H9 (cell line): ENCODE measurements at regions not wholly inside any gene's neighbourhood (a gene's known extent, or its start where the extent isn't known, plus 50 kb on each side); places are given as distances from the start of the nearest gene placed in this dataset.

Source experiments
- DNase-seq: peaks from one replicate; pipeline ENCODE4 v3.0.0-alpha.2; 2017
- H2AFZ ChIP-seq: one replicate; pipeline ENCODE4 v1.6.1; 2013; ENCODE audit warnings: mild to moderate bottlenecking, low read length, control low read depth, moderate library complexity
- H2AK5ac ChIP-seq: 2 replicates; pipeline ENCODE4 v1.6.1; 2013; ENCODE audit warnings: low read length, control low read depth, mixed read lengths; ENCODE audit not compliant: insufficient read length
- H2BK120ac ChIP-seq: one replicate; pipeline ENCODE4 v1.6.1; 2013; ENCODE audit warnings: low read depth, mild to moderate bottlenecking, low read length, control low read depth, inconsistent platforms; ENCODE audit not compliant: poor library complexity, severe bottlenecking
- H2BK12ac ChIP-seq: 2 replicates; pipeline ENCODE4 v1.6.1; 2013; ENCODE audit warnings: low read length, control low read depth, mixed read lengths, low read depth; ENCODE audit not compliant: insufficient read length
- H2BK15ac ChIP-seq: 2 replicates; pipeline ENCODE4 v1.6.1; 2013; ENCODE audit warnings: low read depth, low read length, control low read depth
- H2BK20ac ChIP-seq: one replicate; pipeline ENCODE4 v1.6.1; 2013; ENCODE audit warnings: low read depth, mild to moderate bottlenecking, low read length, control low read depth, inconsistent platforms; ENCODE audit not compliant: poor library complexity, severe bottlenecking
- H2BK5ac ChIP-seq: 2 replicates; pipeline ENCODE4 v1.6.1; 2013; ENCODE audit warnings: low read length, control low read depth, mixed read lengths; ENCODE audit not compliant: insufficient read length
- H3K14ac ChIP-seq: 2 replicates; pipeline ENCODE4 v1.6.1; 2013; ENCODE audit warnings: low read length, control low read depth; ENCODE audit not compliant: insufficient read depth
- H3K18ac ChIP-seq: 2 replicates; pipeline ENCODE4 v1.6.1; 2013; ENCODE audit warnings: low read depth, mild to moderate bottlenecking, mixed read lengths, low read length, control low read depth; ENCODE audit not compliant: insufficient read length
- H3K23ac ChIP-seq: 2 replicates; pipeline ENCODE4 v1.6.1; 2013; ENCODE audit warnings: low read length, control low read depth, mixed read lengths, low read depth; ENCODE audit not compliant: insufficient read length
- H3K23me2 ChIP-seq: 2 replicates; pipeline ENCODE4 v1.6.1; 2013; ENCODE audit warnings: low read depth, mild to moderate bottlenecking, mixed read lengths, low read length, control low read depth; ENCODE audit not compliant: insufficient read length, poor library complexity, severe bottlenecking
- H3K27ac ChIP-seq: 2 replicates; pipeline ENCODE4 v1.5.1; 2013; ENCODE audit warnings: low read length, control low read depth, mixed read lengths, low read depth; ENCODE audit not compliant: insufficient read length
- H3K27me3 ChIP-seq: 2 replicates; pipeline ENCODE4 v1.6.1; 2013; ENCODE audit warnings: low read length, control low read depth, inconsistent platforms; ENCODE audit not compliant: insufficient read depth
- H3K4ac ChIP-seq: 2 replicates; pipeline ENCODE4 v1.6.1; 2013; ENCODE audit warnings: low read depth, mild to moderate bottlenecking, control low read depth, inconsistent platforms, low read length, moderate library complexity
- H3K4me1 ChIP-seq: 2 replicates; pipeline ENCODE4 v1.6.1; 2013; ENCODE audit warnings: low read length, control low read depth, inconsistent platforms; ENCODE audit not compliant: insufficient read depth
- H3K4me2 ChIP-seq: 2 replicates; pipeline ENCODE4 v1.6.1; 2013; ENCODE audit warnings: low read length, control low read depth, mixed read lengths; ENCODE audit not compliant: insufficient read length, insufficient read depth
- H3K56ac ChIP-seq: 2 replicates; pipeline ENCODE4 v1.6.1; 2013; ENCODE audit warnings: low read depth, mild to moderate bottlenecking, mixed read lengths, low read length, control low read depth; ENCODE audit not compliant: insufficient read length
- H3K79me1 ChIP-seq: 2 replicates; pipeline ENCODE4 v1.6.1; 2013; ENCODE audit warnings: low read depth, mild to moderate bottlenecking, moderate library complexity, low read length, control low read depth, inconsistent platforms; ENCODE audit not compliant: insufficient read depth, poor library complexity, severe bottlenecking
- H3K79me2 ChIP-seq: 2 replicates; pipeline ENCODE4 v1.6.1; 2013; ENCODE audit warnings: low read length, control low read depth, inconsistent platforms; ENCODE audit not compliant: insufficient read depth
- H3K9ac ChIP-seq: 2 replicates; pipeline ENCODE4 v1.6.1; 2013; ENCODE audit warnings: low read length, control low read depth, mixed read lengths; ENCODE audit not compliant: insufficient read length; ENCODE audit errors: extremely low read depth
- H3K9me3 ChIP-seq: one replicate; pipeline ENCODE4 v1.6.1; 2013; ENCODE audit warnings: low read depth, low read length, inconsistent platforms; ENCODE audit not compliant: control insufficient read depth
- H3T11ph ChIP-seq: one replicate; pipeline ENCODE4 v1.6.1; 2013; ENCODE audit warnings: mild to moderate bottlenecking, low read length, control low read depth, inconsistent platforms
- H4K20me1 ChIP-seq: one replicate; pipeline ENCODE4 v1.6.1; 2013; ENCODE audit not compliant: control insufficient read depth, insufficient read length, insufficient read depth
- H4K5ac ChIP-seq: 2 replicates; pipeline ENCODE4 v1.6.1; 2013; ENCODE audit warnings: low read depth, mild to moderate bottlenecking, mixed read lengths, low read length, control low read depth; ENCODE audit not compliant: insufficient read length
- H4K8ac ChIP-seq: replicated peaks from 2 replicates; pipeline ENCODE4 v1.6.1; 2013; ENCODE audit warnings: low read length, control low read depth, mixed read lengths, low read depth; ENCODE audit not compliant: insufficient read length
- H4K91ac ChIP-seq: 2 replicates; pipeline ENCODE4 v1.6.1; 2013; ENCODE audit warnings: low read depth, mild to moderate bottlenecking, moderate library complexity, mixed read lengths, low read length, control low read depth; ENCODE audit not compliant: insufficient read length
- H3K27ac Mint-ChIP-seq, 3 experiments: 2 replicates in 2 of 3; 3 replicates in 1 of 3; pipeline ENCODE4 v1.8.0; 2020 to 2021; ENCODE audit warnings: mixed read lengths in 3 of 3, mild to moderate bottlenecking in 1 of 3, moderate library complexity in 1 of 3
- H3K27me3 Mint-ChIP-seq: 2 replicates; pipeline ENCODE4 v1.8.0; 2021; ENCODE audit warnings: low read depth, mild to moderate bottlenecking, moderate library complexity, mixed read lengths
- H3K36me3 Mint-ChIP-seq, 3 experiments: 2 replicates in 2 of 3; 3 replicates in 1 of 3; pipeline ENCODE4 v1.8.0; 2020 to 2021; ENCODE audit warnings: low read depth in 3 of 3, mixed read lengths in 3 of 3; ENCODE audit not compliant: insufficient read depth in 1 of 3
- H3K4me1 Mint-ChIP-seq, 2 experiments: 2 replicates each; pipeline ENCODE4 v1.8.0; 2020; ENCODE audit warnings: mixed read lengths in 2 of 2
- H3K4me3 Mint-ChIP-seq, 2 experiments: 2 replicates in 1 of 2; 3 replicates in 1 of 2; pipeline ENCODE4 v1.8.0; 2020 to 2021; ENCODE audit warnings: mild to moderate bottlenecking in 2 of 2, mixed read lengths in 2 of 2, moderate library complexity in 1 of 2
- H3K9me3 Mint-ChIP-seq, 2 experiments: 2 replicates in 1 of 2; 3 replicates in 1 of 2; pipeline ENCODE4 v1.8.0; 2020; ENCODE audit warnings: mild to moderate bottlenecking in 2 of 2, mixed read lengths in 2 of 2, moderate library complexity in 1 of 2
- WGBS: extraction: QIAGEN DNeasy Blood & Tissue Kit; methylation state at CpG from one replicate; pipeline ENCODE4 v1.1.7; 2013; ENCODE audit warnings: missing lambda C conversion rate, low lambda C conversion rate, mixed read lengths; ENCODE audit not compliant: insufficient read length; ENCODE audit errors: extremely low coverage; 5-methylcytosine and 5-hydroxymethylcytosine counted together
- TF ChIP-seq, protein P1 (sequence below): fragments of 200-600 bp; sonication (generic); conservative IDR thresholded peaks from 3 replicates; pipeline ENCODE4 v1.8.0; 2021; ENCODE audit warnings: antibody characterized with exemption, mild to moderate bottlenecking

DNA sequence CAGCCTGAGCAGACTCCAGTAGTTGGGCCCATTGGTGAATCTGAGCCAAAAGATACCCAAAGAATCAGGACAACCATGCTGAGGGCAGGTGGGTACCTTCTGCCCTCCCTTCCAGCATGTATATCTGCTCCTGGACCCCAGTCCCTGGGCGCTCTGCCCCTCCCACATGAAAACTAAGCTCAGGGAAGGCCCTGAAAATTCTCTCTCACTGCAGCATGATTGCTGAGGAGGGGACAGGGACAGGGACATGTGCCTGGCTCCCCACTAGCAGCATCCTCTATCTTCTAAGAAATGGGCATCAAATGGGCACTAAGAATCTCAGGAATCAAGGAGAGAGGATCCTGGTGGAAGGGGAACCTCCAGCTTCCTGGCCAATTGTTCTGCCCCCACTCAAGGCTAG is 446.0 kb downstream of the MATN1 start:
- no peak overlapping the region for H3K9ac ChIP-seq
- H4K20me1 ChIP-seq, result no peaks in the 10 kb centered on the region
- no peak overlapping the region for H4K8ac ChIP-seq
- H2BK5ac ChIP-seq, result no peak overlapping the region
- no peak overlapping the region for H4K91ac ChIP-seq
- Mint-ChIP-seq H3K27me3 (peaks cover 3% of the 10 kb centered on the region), H3K9me3 (no peaks in the 10 kb centered on the region; a peak in 1 of 5 replicates), H3K27ac (no peak overlapping the region), H3K4me3 (no peak overlapping the region), H3K4me1 (0 out of 4 replicates have a peak, but pooled peaks cover 0 to 2% of the 10 kb centered on the region in 2 experiments), H3K36me3 (no peaks in the 10 kb centered on the region)
- H3K14ac ChIP-seq, result no peak overlapping the region
- H3K4me1 ChIP-seq, result no peaks in the 10 kb centered on the region
- WGBS, result no CpG with 5 or more reads among the region's 1 CpG
- no peak overlapping the region for H3K27ac ChIP-seq
- H3K4ac ChIP-seq, result no peak overlapping the region
- H2BK12ac ChIP-seq, result no peak overlapping the region
- no peaks in the 10 kb centered on the region for H3K27me3 ChIP-seq
- no peaks in the 10 kb centered on the region for H3K79me2 ChIP-seq
- H3T11ph ChIP-seq, result no peak overlapping the region
- no peak overlapping the region for H2AK5ac ChIP-seq
- H3K18ac ChIP-seq, result no peak overlapping the region
- TF ChIP-seq, protein P1, sequence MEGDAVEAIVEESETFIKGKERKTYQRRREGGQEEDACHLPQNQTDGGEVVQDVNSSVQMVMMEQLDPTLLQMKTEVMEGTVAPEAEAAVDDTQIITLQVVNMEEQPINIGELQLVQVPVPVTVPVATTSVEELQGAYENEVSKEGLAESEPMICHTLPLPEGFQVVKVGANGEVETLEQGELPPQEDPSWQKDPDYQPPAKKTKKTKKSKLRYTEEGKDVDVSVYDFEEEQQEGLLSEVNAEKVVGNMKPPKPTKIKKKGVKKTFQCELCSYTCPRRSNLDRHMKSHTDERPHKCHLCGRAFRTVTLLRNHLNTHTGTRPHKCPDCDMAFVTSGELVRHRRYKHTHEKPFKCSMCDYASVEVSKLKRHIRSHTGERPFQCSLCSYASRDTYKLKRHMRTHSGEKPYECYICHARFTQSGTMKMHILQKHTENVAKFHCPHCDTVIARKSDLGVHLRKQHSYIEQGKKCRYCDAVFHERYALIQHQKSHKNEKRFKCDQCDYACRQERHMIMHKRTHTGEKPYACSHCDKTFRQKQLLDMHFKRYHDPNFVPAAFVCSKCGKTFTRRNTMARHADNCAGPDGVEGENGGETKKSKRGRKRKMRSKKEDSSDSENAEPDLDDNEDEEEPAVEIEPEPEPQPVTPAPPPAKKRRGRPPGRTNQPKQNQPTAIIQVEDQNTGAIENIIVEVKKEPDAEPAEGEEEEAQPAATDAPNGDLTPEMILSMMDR, result no peak
- no peaks in the 10 kb centered on the region for H3K79me1 ChIP-seq
- H3K56ac ChIP-seq, result no peak overlapping the region
- H2BK15ac ChIP-seq, result no peak overlapping the region
- H3K23ac ChIP-seq, result no peak overlapping the region
- H3K23me2 ChIP-seq, result no peaks in the 10 kb centered on the region
- H2BK20ac ChIP-seq, result no peak overlapping the region
- no peak overlapping the region for H2AFZ ChIP-seq
- H3K4me2 ChIP-seq, result no peak overlapping the region
- H2BK120ac ChIP-seq, result no peak overlapping the region
- DNase-seq, result peak; percentile 17
- no peak overlapping the region for H4K5ac ChIP-seq
- H3K9me3 ChIP-seq, result no peaks in the 10 kb centered on the region
